HepG2 (cell line): ENCODE measurements at regions not wholly inside any gene's neighbourhood (a gene's known extent, or its start where the extent isn't known, plus 50 kb on each side); places are given as distances from the start of the nearest gene placed in this dataset.

Source experiments
- CHD2 ChIP-seq: IDR thresholded peaks from 2 replicates; pipeline ENCODE4 v1.6.1; 2011; ENCODE audit warnings: low read depth, low read length, improper control_type of control experiment
- CTCF ChIP-seq: sonication (generic); formaldehyde crosslinking; IDR thresholded peaks from 2 replicates; pipeline ENCODE4 v1.5.0; 2020; ENCODE audit warnings: mild to moderate bottlenecking, missing genetic modification reagents, moderate library complexity
- MNT ChIP-seq: fragments of 450-650 bp; IDR thresholded peaks from 2 replicates; pipeline ENCODE4 v1.6.1; 2016
- POLR2A ChIP-seq, 2 experiments: IDR thresholded peaks; 2 replicates each; pipeline ENCODE4 v1.6.1; 2011; ENCODE audit warnings: low read depth in 2 of 2, low read length in 2 of 2, mild to moderate bottlenecking in 1 of 2, moderate library complexity in 1 of 2; ENCODE audit not compliant: insufficient read depth in 1 of 2
- RFX3 ChIP-seq: IDR thresholded peaks from 2 replicates; pipeline ENCODE4 v1.6.1; 2016; ENCODE audit warnings: missing biosample characterization, missing genetic modification reagents
- SRF ChIP-seq: IDR thresholded peaks from 2 replicates; pipeline ENCODE4 v1.6.1; 2011; ENCODE audit warnings: mild to moderate bottlenecking, low read depth, low read length, moderate library complexity
- TAF1 ChIP-seq: sonication (generic); formaldehyde crosslinking; IDR thresholded peaks from 2 replicates; pipeline ENCODE4 v1.4.0; 2020; ENCODE audit warnings: missing genetic modification reagents
- ZNF24 ChIP-seq: fragments of 450-650 bp; IDR thresholded peaks from 2 replicates; pipeline ENCODE4 v1.6.1; 2017; ENCODE audit warnings: antibody characterized with exemption, mild to moderate bottlenecking
- ZNF282 ChIP-seq: fragments of 450-650 bp; IDR thresholded peaks from 2 replicates; pipeline ENCODE4 v1.6.1; 2018; ENCODE audit not compliant: partially characterized antibody
- ZNF607 ChIP-seq: sonication (generic); formaldehyde crosslinking; IDR thresholded peaks from 2 replicates; pipeline ENCODE4 v1.5.1; 2020; ENCODE audit warnings: missing genetic modification reagents, mild to moderate bottlenecking, borderline replicate concordance
- TF ChIP-seq, protein P1 (sequence below): sonication (generic); formaldehyde crosslinking; IDR thresholded peaks from 2 replicates; pipeline ENCODE4 v1.4.0; 2020; ENCODE audit warnings: missing genetic modification reagents, mild to moderate bottlenecking, borderline replicate concordance
- TF ChIP-seq, protein P2 (sequence below): sonication (generic); formaldehyde crosslinking; IDR thresholded peaks from 2 replicates; pipeline ENCODE4 v1.4.0; 2020; ENCODE audit warnings: mild to moderate bottlenecking, missing genetic modification reagents

- no peak for TF ChIP-seq ZNF607 (CRISPR knock-in tag)
- no peak for TF ChIP-seq CHD2
- TF ChIP-seq ZNF282, result no peak
- TF ChIP-seq, protein P1, sequence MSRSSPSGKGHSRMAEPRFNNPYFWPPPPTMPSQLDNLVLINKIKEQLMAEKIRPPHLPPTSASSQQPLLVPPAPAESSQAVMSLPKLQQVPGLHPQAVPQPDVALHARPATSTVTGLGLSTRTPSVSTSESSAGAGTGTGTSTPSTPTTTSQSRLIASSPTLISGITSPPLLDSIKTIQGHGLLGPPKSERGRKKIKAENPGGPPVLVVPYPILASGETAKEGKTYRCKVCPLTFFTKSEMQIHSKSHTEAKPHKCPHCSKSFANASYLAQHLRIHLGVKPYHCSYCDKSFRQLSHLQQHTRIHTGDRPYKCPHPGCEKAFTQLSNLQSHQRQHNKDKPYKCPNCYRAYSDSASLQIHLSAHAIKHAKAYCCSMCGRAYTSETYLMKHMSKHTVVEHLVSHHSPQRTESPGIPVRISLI (CRISPR knock-in tag), result no peak
- TF ChIP-seq SRF, result no peak
- TF ChIP-seq CTCF (CRISPR knock-in tag), result no peak
- TF ChIP-seq RFX3, result no peak
- TF ChIP-seq, protein P2, sequence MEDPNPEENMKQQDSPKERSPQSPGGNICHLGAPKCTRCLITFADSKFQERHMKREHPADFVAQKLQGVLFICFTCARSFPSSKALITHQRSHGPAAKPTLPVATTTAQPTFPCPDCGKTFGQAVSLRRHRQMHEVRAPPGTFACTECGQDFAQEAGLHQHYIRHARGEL (CRISPR knock-in tag), result no peak
- no peak for TF ChIP-seq TAF1
- TF ChIP-seq ZNF24, result no peak
- no peak for TF ChIP-seq POLR2A (IDR thresholded peaks at IDR 0.05; ENCODE audit: insufficient read depth in 1 of 2, low read depth in 2 of 2, low read length in 2 of 2)
- no peak for TF ChIP-seq MNT
Observed at GRCh38 chr7:137097111-137097510, 228.7 kb downstream of the CHRM2 start.
